HG02623 (cell line): ENCODE measurements at regions not wholly inside any gene's neighbourhood (a gene's known extent, or its start where the extent isn't known, plus 50 kb on each side); places are given as distances from the start of the nearest gene placed in this dataset.

ENCODE experiments used
- ATAC-seq: cut with Tn5 transposase; IDR thresholded peaks from one replicate; pipeline ENCODE4 v1.9.1; 2021; ENCODE audit warnings: moderate library complexity; ENCODE audit not compliant: unreplicated experiment

DNA sequence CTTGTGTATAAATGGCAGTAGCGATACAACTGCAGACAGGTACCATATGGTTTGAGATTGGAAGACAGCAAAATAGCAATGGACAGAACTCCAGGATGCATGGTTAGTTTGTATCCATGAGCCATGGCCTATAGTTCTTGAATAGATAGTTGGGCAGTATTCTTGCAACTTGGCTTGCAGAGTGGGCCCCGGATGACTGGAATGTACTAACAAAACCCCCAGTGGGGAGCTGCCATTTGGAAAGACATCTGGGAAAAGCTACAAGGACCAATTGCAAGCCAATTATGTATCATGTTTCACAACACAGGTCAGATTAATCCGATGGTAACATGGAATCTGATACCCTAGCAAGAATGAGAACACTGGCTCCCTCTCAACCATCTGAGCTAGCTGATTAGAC, 279.6 kb downstream of the RERGL start:
- no peak for ATAC-seq

DNA sequence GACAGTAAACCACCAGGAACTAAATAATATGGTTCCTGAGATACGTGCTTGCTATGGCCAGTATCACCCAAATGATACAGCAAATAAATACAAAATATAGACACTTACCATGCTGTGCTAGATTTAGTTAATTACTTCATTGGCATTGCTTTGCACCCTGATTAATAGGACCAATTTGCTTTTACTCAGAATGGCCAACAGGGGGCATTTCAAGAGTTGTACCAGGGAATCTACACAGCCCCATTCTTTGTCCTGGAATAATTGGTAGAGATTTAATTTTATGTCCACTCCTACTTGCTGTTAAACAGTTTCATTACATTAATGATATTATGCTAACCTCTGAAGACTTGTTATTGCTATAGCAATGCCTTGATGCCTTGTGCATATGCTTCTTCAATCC, 280.8 kb downstream of the RERGL start:
- ATAC-seq = no peak

DNA sequence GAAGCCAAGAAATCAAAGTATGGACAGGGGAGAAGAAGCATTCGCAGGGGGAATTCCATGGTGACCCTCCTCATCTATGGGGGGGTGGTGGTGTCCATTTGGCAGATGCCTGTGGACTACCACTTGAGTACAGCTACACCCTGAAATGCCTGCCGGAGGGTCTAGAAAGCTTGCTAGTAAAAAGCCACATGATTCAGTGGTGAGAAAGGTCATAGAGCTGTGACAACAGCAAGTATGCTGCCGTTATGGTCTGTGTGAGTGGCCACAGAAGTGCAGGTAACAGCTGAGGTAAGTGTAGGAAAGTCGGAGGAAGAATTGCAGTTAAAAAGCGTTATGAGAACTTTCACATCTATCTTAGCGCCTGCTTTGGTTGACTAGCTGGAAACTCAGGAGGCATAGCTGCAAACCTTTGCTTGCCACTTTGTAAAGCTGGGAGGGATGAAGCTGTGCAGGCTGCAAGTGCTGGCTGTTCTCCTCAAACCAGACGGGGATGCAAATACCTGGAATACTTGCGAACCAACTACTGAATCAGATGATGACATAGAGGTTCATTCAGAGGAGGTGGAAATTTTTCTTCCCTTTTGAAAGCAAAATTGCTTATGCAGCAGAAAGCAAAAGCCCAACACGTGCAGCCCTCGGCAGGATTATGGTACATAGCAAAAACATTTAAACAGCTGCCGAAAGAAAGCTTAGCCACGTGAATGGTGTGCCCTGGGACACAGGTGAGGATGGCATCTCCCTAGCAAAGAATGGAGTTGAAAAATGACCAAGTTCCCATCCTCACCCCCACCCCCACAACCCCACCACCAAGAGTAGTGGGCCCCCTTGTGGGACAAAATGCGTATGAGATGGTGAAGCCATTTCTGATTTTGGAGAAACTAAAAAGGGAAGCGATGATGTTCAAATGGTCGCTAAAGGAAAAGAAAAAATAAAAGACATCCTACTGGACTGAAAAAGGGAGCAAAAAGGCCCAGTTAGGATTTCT, 287.0 kb downstream of the RERGL start:
- ATAC-seq = no peak

DNA sequence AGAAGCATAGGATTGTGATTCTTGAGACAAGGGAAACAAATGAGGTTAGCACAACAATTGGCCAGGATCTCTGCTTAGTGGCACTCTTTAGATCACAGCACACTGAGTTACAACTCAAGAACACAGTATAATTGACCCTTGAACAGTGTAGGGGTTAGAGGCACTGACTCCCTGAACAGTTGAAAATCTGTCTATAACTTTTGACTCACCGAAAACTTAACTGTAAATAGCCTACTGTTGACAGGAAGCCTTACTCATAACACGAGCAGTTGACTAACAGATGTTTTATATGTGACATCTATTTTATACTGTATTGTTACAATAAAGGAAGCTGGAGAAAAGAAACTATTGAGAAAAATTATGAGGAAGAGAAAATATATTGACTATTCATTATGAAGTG, 296.1 kb downstream of the RERGL start:
- no peak for ATAC-seq

DNA sequence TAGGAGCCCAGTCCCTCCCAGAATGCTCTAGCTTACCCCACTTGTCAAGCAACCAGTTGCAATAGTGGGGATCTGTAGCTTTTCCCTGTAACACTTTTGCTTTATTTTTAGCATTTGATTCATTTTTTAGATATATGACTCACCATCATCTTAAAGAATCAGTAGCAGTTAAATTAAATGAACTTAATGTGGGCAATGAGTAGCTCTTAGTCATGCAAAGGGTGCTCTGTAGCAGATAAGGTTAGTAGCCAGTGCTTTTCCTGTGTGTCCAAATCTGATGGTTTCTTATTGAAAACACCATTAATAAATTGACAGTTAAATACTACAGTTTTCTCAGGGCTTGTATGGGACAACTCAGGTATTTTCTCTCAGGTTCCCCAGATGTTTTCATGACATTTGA, 311.8 kb downstream of the RERGL start:
- ATAC-seq = no peak

DNA sequence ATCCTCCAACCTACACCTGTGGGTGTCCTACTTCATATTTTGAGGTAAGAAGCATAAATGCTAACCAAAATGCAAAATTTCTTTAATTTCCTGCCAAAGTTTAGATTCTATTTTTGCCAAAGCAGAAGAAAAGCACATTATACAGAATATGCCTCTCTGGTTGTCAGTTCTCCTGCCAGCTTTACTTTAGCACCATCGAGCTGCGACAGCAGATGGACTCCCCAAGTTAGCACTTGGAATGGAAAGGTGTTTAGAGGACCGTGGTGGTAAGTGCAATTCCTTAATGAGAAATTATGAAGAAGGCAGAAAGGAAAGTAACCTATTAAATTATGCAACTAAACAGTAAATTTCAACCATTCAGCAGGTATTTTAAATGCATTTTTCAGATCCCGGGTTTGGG, 326.6 kb downstream of the RERGL start:
- no peak for ATAC-seq

DNA sequence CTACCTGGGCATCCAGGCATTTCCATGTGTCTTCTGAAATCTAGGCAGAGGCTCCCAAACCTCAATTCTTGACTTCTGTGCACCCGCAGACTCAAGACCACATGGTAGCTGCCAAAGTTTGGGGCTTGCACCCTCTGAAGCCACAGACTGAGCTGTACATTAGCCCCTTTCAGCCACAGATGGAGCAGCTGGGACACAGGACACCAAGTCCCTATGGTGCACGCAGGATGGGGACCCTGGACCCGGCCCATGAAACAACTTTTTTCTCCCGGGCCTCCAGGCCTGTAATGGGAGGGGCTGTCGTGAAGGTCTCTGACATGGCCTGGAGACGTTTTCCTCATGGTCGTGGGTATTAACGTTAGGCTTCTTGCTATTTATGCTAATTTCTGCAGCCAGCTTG, 330.0 kb downstream of the RERGL start:
- ATAC-seq = no peak
